GM18526 (cell line): ENCODE measurements at regions not wholly inside any gene's neighbourhood (a gene's known extent, or its start where the extent isn't known, plus 50 kb on each side); places are given as distances from the start of the nearest gene placed in this dataset.

Source experiments
- POLR2A ChIP-seq: IDR thresholded peaks from 3 replicates; pipeline ENCODE4 v1.6.1; 2011; ENCODE audit not compliant: insufficient read length; ENCODE audit errors: extremely low read depth

DNA sequence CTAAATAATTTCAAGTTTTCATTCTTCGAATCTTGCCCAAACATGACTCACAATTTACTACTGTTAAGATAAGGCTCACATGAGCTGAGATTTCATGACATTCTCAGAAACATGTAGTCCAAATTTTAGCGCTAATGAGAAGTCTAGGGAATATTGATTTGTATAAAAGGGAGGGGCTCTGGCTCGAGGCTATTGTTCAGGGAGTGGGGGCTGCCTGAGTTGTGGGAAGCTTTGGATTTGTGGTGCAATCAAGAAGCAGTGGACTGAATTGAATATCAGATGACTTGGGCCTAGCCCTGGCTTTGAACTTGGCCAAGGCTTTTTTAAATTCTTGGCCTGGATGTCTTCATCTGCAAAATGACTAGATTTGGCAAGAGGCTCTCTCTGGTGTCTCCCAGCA lies 674.9 kb upstream of the FANCL start:
- TF ChIP-seq POLR2A, result no peak

DNA sequence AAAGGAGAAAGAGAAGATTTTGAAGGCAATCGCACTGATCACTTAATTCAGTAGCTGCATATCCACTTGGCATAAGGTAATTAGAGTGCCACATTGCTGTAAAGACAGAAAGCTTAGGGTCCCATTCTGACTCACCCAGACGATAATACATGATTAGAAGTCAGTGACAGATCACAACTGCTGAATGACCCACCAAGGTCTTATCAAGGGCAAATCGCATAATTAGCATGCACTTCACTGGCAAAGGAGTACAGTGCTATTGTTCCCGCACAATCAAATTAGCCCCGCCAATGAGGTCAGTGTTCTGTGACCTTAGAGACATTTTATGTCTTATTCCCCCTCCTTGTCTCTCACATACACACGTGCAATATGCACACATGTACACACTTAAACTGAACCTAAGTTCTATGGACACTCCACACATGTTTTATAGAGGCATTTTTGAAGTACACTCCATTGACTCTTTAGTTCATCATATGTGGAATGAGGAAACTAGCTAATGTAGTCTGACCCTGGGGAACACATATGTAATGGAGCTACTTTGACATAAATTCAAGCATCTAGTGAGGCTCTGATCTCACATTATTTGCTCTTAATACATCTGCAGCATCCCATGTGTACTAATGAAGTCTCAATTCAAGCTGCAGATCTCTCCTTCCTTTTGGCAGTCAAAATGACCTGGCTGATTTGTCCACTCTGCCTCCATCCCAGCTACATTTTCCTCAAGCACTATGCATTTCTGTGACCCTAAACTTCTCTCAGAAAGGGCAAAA lies 673.8 kb upstream of the FANCL start:
- TF ChIP-seq POLR2A, result no peak

DNA sequence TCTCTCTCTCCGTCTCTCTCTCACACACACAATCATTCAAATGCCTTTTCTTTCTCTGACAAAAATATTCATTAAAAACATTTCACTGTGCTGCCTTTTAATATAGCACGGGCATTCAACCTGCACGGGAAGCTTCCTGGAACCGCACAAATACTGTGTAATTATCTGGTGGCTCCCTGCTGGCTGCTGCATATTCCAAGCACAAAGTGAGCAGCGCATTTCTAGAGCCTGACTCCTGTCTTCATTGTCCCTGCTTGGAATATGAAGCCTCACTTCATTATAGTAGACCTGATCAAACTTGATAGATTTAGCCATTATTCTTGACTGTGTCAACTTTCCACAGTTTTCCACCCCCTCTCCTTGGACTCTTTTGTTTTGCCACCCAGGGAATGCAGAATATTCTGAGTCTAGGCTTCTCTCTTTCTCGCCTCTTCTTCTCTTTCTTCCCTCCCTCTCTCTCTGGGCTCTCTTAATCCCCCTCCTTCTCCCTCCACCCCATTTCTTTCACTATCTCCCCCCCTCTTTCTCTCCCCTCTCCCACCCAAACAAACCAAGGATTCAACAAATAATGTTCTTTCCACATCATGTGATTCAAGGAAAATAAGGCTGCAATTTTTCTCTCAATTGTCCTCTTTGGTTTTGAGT lies 672.1 kb upstream of the FANCL start:
- TF ChIP-seq POLR2A, result no peak

DNA sequence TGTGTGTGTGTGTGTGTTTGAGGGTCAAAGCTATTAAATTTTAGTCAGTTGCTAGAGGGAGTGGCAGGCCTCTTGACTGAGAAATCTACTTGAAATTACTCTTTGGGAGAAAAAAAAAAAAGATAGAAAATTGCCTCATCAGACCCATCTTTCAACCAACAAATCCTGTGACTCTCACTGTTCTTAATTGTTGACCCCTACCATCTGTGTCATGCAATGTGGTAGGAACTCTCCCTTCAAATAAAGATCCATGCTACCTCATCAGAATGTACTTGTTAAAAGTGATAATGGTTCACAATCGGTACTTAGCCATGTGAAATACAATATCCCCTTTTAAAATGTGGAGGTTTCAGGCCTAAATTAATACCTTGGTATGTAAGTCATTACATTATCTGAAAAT lies 670.8 kb upstream of the FANCL start:
- no peak for TF ChIP-seq POLR2A

DNA sequence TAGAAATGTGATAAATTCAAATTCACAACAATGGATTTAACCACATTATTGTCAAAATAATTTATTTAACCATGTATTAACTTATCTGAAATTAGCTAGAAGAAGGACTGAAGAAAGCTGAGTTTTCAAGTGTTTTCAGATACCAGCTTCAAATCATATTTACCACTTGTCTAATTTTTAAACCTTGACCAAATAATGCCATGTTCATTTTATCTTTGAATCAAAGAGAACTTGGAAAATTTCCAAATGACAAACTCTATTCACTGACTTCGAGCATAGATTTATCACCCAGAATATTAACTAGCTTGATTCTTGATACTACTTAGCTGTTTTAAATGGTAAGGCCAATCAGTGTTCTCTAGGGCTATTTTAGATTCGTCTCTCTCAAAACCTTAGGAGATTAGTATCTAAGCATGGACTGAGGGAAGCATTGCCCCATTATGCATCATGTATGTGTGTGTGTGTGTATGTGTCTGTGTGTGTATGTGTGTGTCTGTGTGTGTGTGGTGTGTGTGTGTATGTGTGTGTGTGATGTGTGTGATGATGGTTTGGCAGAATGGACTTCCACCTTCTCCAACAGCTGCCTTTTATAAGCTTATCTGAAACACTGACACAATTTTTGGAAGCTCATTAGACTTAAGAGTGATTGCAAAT lies 667.5 kb upstream of the FANCL start:
- TF ChIP-seq POLR2A, result no peak

GRCh38 chr2:58907644-58908043 lies 666.5 kb upstream of the FANCL start:
- TF ChIP-seq POLR2A, result no peak

GRCh38 chr2:58906081-58906645 lies 665.0 kb upstream of the FANCL start:
- TF ChIP-seq POLR2A, result no peak

- TF ChIP-seq POLR2A, result no peak
Observed at GRCh38 chr2:58904095-58904494, 663.0 kb upstream of the FANCL start.

- TF ChIP-seq POLR2A, result no peak
Observed at GRCh38 chr2:58903427-58903826, 662.3 kb upstream of the FANCL start.

DNA sequence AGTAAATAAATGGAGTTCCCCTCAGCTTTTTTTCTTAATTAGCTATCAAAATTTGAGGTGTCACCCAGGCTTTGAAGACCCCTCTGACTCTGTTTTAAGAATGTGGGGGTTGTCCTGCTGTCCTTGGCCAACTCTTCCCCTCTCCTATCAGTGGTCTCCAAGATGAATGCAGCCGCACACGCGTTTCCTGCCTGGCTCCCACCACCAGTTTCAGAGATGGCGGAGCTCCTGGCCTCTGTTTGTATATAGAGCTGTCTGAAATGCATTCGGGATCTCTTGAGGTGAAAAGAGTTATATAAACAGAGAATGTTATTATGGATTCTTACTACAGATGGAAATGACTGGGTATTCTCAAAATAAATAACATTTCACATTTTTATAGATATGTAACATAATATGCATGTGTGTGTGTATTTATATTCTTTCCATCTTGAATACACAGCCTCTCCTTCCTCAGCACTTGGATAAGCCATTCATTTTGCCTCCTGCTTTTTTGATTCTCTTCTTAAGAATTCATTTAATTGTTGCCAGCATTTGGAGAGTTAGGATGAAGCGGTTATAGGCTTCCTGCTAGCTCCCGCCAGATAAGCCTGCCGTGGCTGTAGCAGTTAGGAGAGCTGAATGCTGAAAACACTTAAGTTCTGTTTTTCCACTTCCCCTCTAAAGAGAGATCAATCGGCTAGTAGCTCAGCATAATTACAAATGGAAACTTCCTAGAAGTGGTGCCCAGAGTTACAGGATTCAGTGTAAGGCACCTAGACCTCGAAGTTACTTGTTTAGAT lies 659.3 kb upstream of the FANCL start:
- TF ChIP-seq POLR2A, result no peak

GRCh38 chr2:58899692-58900091 lies 658.6 kb upstream of the FANCL start:
- TF ChIP-seq POLR2A, result no peak

GRCh38 chr2:58896638-58897037 lies 655.5 kb upstream of the FANCL start:
- no peak for TF ChIP-seq POLR2A

- no peak for TF ChIP-seq POLR2A
Observed at GRCh38 chr2:58895857-58896256, 654.7 kb upstream of the FANCL start.

- no peak for TF ChIP-seq POLR2A
Observed at GRCh38 chr2:58893656-58894351, 652.7 kb upstream of the FANCL start.
